Mesendoderm (in vitro differentiated cells): ENCODE measurements at regions not wholly inside any gene's neighbourhood (a gene's known extent, or its start where the extent isn't known, plus 50 kb on each side); places are given as distances from the start of the nearest gene placed in this dataset.

Experiments
- DNase-seq: peaks from one replicate; pipeline ENCODE4 v3.0.0; 2013
- H2AK5ac ChIP-seq: 2 replicates; pipeline ENCODE4 v1.6.1; 2013; ENCODE audit warnings: low read length, inconsistent platforms
- H2BK120ac ChIP-seq: 2 replicates; pipeline ENCODE4 v1.6.1; 2013; ENCODE audit warnings: low read depth, mild to moderate bottlenecking, low read length, moderate library complexity, mixed read lengths
- H2BK15ac ChIP-seq: replicated peaks from 2 replicates; pipeline ENCODE4 v1.6.1; 2013; ENCODE audit warnings: low read depth, mild to moderate bottlenecking, moderate library complexity
- H2BK5ac ChIP-seq: 2 replicates; pipeline ENCODE4 v1.6.1; 2013; ENCODE audit warnings: low read length, inconsistent platforms
- H3K18ac ChIP-seq: 2 replicates; pipeline ENCODE4 v1.6.1; 2013; ENCODE audit warnings: mild to moderate bottlenecking, low read length, mixed read lengths
- H3K23ac ChIP-seq: one replicate; pipeline ENCODE4 v1.6.1; 2013; ENCODE audit warnings: low read length
- H3K27ac ChIP-seq: 2 replicates; pipeline ENCODE4 v1.5.1; 2013; ENCODE audit warnings: low read depth, mild to moderate bottlenecking, inconsistent platforms, low read length, moderate library complexity
- H3K27me3 ChIP-seq: 2 replicates; pipeline ENCODE4 v1.6.1; 2013; ENCODE audit warnings: low read length, control low read depth, mild to moderate bottlenecking, inconsistent platforms; ENCODE audit not compliant: insufficient read depth, poor library complexity
- H3K36me3 ChIP-seq: 2 replicates; pipeline ENCODE4 v1.6.1; 2013; ENCODE audit warnings: low read length, inconsistent platforms; ENCODE audit not compliant: control insufficient read depth, insufficient read depth
- H3K4ac ChIP-seq: one replicate; pipeline ENCODE4 v1.6.1; 2013; ENCODE audit warnings: low read depth, mild to moderate bottlenecking, low read length, moderate library complexity
- H3K4me1 ChIP-seq: 2 replicates; pipeline ENCODE4 v1.6.1; 2013; ENCODE audit warnings: low read depth, low read length, inconsistent platforms; ENCODE audit not compliant: control insufficient read depth
- H3K4me2 ChIP-seq: 2 replicates; pipeline ENCODE4 v1.6.1; 2013; ENCODE audit warnings: low read length
- H3K4me3 ChIP-seq: 2 replicates; pipeline ENCODE4 v1.5.1; 2013; ENCODE audit warnings: mild to moderate bottlenecking, low read length
- H3K56ac ChIP-seq: one replicate; pipeline ENCODE4 v1.6.1; 2013; ENCODE audit warnings: low read length
- H3K79me1 ChIP-seq: 2 replicates; pipeline ENCODE4 v1.6.1; 2013; ENCODE audit warnings: low read length, inconsistent platforms
- H3K79me2 ChIP-seq: 2 replicates; pipeline ENCODE4 v1.6.1; 2013; ENCODE audit warnings: mild to moderate bottlenecking, low read length; ENCODE audit not compliant: control insufficient read depth, insufficient read depth
- H3K9ac ChIP-seq: 2 replicates; pipeline ENCODE4 v1.6.1; 2013; ENCODE audit warnings: low read length, inconsistent platforms
- H4K5ac ChIP-seq: one replicate; pipeline ENCODE4 v1.6.1; 2013; ENCODE audit warnings: low read length
- H4K8ac ChIP-seq: one replicate; pipeline ENCODE4 v1.6.1; 2013; ENCODE audit warnings: low read depth, mild to moderate bottlenecking, control low read depth, low read length, moderate library complexity
- WGBS: extraction: QIAGEN DNeasy Blood & Tissue Kit; methylation state at CpG from one replicate; pipeline ENCODE4 v1.1.7; 2013; ENCODE audit warnings: low lambda C conversion rate, missing lambda C conversion rate; ENCODE audit not compliant: insufficient coverage; ENCODE audit errors: extremely low coverage; 5-methylcytosine and 5-hydroxymethylcytosine counted together

DNA sequence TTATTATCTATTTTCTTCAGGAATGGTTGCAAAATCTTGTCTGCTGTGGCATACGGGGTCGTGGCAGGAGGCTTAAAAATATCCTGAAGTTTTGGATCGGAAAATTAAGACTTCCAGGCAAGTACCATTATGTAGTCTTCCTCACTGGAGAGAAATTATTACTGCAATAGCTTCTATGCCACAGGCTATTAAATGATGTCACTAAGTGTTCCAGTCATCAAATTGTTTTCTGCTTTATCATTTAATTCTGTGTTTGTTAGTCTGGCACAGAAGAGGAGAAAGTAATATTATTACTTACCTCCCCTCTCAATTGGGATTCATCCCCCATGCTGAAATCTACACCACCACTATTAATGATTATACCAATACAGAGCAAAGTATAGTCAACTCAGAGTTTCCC lies 378.2 kb upstream of the ALCAM start:
- H2BK15ac ChIP-seq, result no peak overlapping the region
- H3K4me1 ChIP-seq, result no peaks in the 10 kb centered on the region
- no peak overlapping the region for H2AK5ac ChIP-seq
- H4K8ac ChIP-seq, result no peak overlapping the region
- no peak overlapping the region for H3K9ac ChIP-seq
- H3K23ac ChIP-seq, result no peak overlapping the region
- no peak overlapping the region for H2BK5ac ChIP-seq
- H3K27me3 ChIP-seq, result no peaks in the 10 kb centered on the region
- no CpG with 5 or more reads among the region's 3 CpGs for WGBS
- no peak overlapping the region for H4K5ac ChIP-seq
- H3K4me3 ChIP-seq, result no peak overlapping the region
- no peak overlapping the region for H3K4me2 ChIP-seq
- no peak overlapping the region for H3K27ac ChIP-seq
- no peaks in the 10 kb centered on the region for H3K79me2 ChIP-seq
- no peak overlapping the region for H2BK120ac ChIP-seq
- H3K56ac ChIP-seq, result no peak overlapping the region
- no peak overlapping the region for H3K4ac ChIP-seq
- H3K79me1 ChIP-seq, result no peaks in the 10 kb centered on the region
- DNase-seq, result no peak
- H3K36me3 ChIP-seq, result no peaks in the 10 kb centered on the region
- no peak overlapping the region for H3K18ac ChIP-seq

DNA sequence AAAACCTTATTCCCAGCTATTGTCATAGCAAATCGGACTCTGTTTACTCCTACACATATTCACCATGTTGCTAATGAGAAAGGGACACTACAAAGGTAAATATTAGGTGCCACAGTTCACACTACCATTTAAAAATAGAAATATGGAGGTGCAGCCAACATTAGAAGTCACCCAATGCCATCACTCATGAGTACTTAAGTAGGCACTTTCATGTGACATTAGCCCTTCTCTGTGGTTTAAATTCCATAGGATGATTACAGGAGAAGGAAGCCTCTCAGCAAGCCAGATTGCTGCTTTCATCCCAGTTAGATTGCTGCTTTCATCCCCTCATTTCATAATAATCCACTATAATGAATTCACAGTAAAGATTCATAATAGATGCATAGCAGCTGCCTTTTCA lies 376.8 kb upstream of the ALCAM start:
- Histone ChIP-seq H3K27ac (no peak overlapping the region), H2AK5ac (no peak overlapping the region), H3K23ac (no peak overlapping the region), H2BK120ac (no peak overlapping the region), H3K4me2 (no peak overlapping the region), H3K79me2 (no peaks in the 10 kb centered on the region), H4K5ac (no peak overlapping the region), H3K36me3 (no peaks in the 10 kb centered on the region), H3K4me3 (no peak overlapping the region), H4K8ac (no peak overlapping the region), H3K18ac (no peak overlapping the region), H3K9ac (no peak overlapping the region), H2BK15ac (no peak overlapping the region), H3K79me1 (no peaks in the 10 kb centered on the region), H3K4ac (no peak overlapping the region), H3K4me1 (no peaks in the 10 kb centered on the region), H2BK5ac (no peak overlapping the region), H3K56ac (no peak overlapping the region), H3K27me3 (no peaks in the 10 kb centered on the region)
- no CpG with 5 or more reads among the region's 1 CpG for WGBS
- no peak for DNase-seq

DNA sequence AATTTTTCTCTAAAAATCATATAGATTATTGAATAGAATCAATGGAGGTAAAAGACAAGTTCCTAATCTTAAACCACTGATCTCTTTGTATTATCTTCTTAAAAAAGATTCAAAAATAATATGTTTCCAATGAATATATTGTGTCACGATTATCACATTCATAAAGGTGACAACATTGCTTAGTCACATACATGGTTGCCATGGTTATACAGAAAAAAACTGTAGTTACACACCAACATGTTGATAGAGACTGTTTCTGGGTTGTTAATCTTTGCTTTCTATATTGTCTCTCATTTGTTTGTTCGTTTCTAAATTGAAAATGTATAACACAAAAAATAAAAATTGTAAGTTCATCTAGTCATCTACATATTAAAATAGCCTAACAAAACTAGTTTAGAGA lies 376.0 kb upstream of the ALCAM start:
- no peak overlapping the region for H2BK5ac ChIP-seq
- no peak overlapping the region for H3K4me3 ChIP-seq
- H3K36me3 ChIP-seq, result no peaks in the 10 kb centered on the region
- no peak overlapping the region for H3K18ac ChIP-seq
- no peaks in the 10 kb centered on the region for H3K79me2 ChIP-seq
- no peak overlapping the region for H3K56ac ChIP-seq
- no CpG with 5 or more reads among the region's 2 CpGs for WGBS
- H3K4ac ChIP-seq, result no peak overlapping the region
- no peak overlapping the region for H3K4me2 ChIP-seq
- no peak overlapping the region for H3K9ac ChIP-seq
- no peak overlapping the region for H4K8ac ChIP-seq
- DNase-seq, result no peak
- H4K5ac ChIP-seq, result no peak overlapping the region
- no peak overlapping the region for H2BK120ac ChIP-seq
- H3K4me1 ChIP-seq, result no peaks in the 10 kb centered on the region
- H3K79me1 ChIP-seq, result no peaks in the 10 kb centered on the region
- H3K27me3 ChIP-seq, result no peaks in the 10 kb centered on the region
- H2AK5ac ChIP-seq, result no peak overlapping the region
- H3K23ac ChIP-seq, result no peak overlapping the region
- H2BK15ac ChIP-seq, result no peak overlapping the region
- no peak overlapping the region for H3K27ac ChIP-seq

DNA sequence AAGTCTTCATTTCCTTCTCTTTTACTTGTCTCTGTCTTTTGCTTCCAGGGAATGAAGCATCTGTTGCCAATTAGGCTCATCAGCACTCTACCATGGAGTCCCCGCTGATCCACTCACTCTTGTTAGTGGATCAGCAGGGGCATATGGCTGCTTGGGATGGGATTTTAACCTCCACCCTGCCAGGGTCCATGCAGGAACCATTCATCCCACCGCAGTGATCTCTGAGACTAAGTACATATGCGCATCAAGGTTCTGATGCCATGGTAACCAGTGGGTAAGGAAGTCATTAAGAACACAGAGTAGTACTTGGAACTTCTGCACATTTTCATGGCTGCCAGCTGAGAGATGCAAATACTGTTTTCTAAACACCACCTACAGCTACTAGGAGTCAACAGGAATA lies 374.0 kb upstream of the ALCAM start:
- Histone ChIP-seq H3K79me2 (no peaks in the 10 kb centered on the region), H3K18ac (no peak overlapping the region), H2BK5ac (no peak overlapping the region), H3K56ac (no peak overlapping the region), H2AK5ac (no peak overlapping the region), H3K4me3 (no peak overlapping the region), H3K27ac (no peak overlapping the region), H4K8ac (no peak overlapping the region), H4K5ac (no peak overlapping the region), H3K9ac (no peak overlapping the region), H3K4me2 (no peak overlapping the region), H3K23ac (no peak overlapping the region), H3K4me1 (no peaks in the 10 kb centered on the region), H3K36me3 (no peaks in the 10 kb centered on the region), H3K79me1 (no peaks in the 10 kb centered on the region), H3K4ac (no peak overlapping the region), H2BK120ac (no peak overlapping the region), H3K27me3 (no peaks in the 10 kb centered on the region), H2BK15ac (no peak overlapping the region)
- WGBS, result no CpG with 5 or more reads among the region's 3 CpGs
- peak; percentile 16 for DNase-seq

DNA sequence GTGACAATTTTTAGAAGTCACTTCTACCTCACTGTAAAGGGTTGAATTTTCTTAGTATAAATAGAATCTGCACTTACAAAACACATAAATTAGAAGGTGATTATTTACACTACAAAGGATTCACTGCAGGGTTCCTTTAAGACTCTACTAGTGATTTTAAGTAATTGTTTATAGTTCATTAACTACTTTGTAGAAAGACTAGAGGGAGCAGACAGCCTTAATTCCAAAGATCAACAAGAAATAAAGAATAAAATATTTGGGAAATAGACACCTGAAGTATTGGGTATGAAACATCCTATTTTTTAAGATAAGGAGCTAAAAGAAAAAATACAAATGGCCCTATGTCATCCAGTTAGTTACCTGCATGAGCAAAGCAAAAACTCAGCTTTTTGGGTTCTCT lies 360.5 kb upstream of the ALCAM start:
- H2BK120ac ChIP-seq, result no peak overlapping the region
- H3K79me1 ChIP-seq, result no peaks in the 10 kb centered on the region

DNA sequence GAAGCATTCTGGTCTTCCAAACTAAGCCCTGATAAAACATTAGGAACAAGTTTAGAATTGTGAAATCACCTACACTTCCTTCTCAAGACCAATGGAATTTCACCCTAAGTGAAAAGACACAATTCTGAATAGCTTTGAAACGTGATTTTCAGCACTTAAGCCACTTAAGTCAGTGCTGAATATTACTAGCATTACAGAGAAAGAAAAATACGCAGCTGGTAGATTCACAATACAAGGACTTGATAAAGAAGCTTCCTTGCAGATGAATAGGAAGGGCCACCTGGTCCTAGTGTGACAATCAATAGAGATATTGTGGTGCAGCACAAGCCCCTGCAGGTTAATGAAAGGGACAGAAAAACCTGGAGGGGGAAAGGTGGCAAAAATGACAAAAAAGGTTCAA lies 353.1 kb upstream of the ALCAM start:
- Histone ChIP-seq H2BK15ac (no peak overlapping the region), H4K8ac (no peak overlapping the region), H2BK5ac (no peak overlapping the region), H2AK5ac (no peak overlapping the region), H3K36me3 (no peaks in the 10 kb centered on the region), H3K4me3 (no peak overlapping the region), H3K4ac (no peak overlapping the region), H3K4me1 (no peaks in the 10 kb centered on the region), H4K5ac (no peak overlapping the region), H2BK120ac (no peak overlapping the region), H3K27me3 (no peaks in the 10 kb centered on the region), H3K18ac (no peak overlapping the region), H3K27ac (no peak overlapping the region), H3K23ac (no peak overlapping the region), H3K4me2 (no peak overlapping the region), H3K56ac (no peak overlapping the region), H3K79me1 (no peaks in the 10 kb centered on the region), H3K9ac (no peak overlapping the region), H3K79me2 (no peaks in the 10 kb centered on the region)
- WGBS, result no CpG with 5 or more reads among the region's 2 CpGs
- no peak for DNase-seq

More for the DNA sequence above, 360.5 kb upstream of the ALCAM start:
- no peak overlapping the region for H3K18ac ChIP-seq
- H3K27ac ChIP-seq, result no peak overlapping the region
- H3K56ac ChIP-seq, result no peak overlapping the region
- no peak overlapping the region for H3K4me3 ChIP-seq
- no peak overlapping the region for H2BK5ac ChIP-seq
- H3K4ac ChIP-seq, result no peak overlapping the region
- H3K4me2 ChIP-seq, result no peak overlapping the region
- H3K4me1 ChIP-seq, result no peaks in the 10 kb centered on the region
- no peak overlapping the region for H4K5ac ChIP-seq
- no peaks in the 10 kb centered on the region for H3K27me3 ChIP-seq
- no peak overlapping the region for H4K8ac ChIP-seq
- H2BK15ac ChIP-seq, result no peak overlapping the region
- H3K36me3 ChIP-seq, result no peaks in the 10 kb centered on the region
- DNase-seq, result no peak
- no peak overlapping the region for H3K23ac ChIP-seq
- no peak overlapping the region for H2AK5ac ChIP-seq
- H3K79me2 ChIP-seq, result no peaks in the 10 kb centered on the region
- no peak overlapping the region for H3K9ac ChIP-seq
